ENCODE measurements at regions not wholly inside any gene's neighbourhood (a gene's known extent, or its start where the extent isn't known, plus 50 kb on each side); places are given as distances from the start of the nearest gene placed in this dataset.

- Histone ChIP-seq H3K4me3 (ENCODE audit: low read depth in 1 of 5, low read length in 5 of 5) (no peak overlapping the region), H3K9me3 (ENCODE audit: control insufficient read depth in 5 of 5, low read length in 5 of 5) (no peaks in the 10 kb centered on the region)
Observed at GRCh38 chr7:52540041-52540440, 495.4 kb upstream of the POM121L12 start.

DNA sequence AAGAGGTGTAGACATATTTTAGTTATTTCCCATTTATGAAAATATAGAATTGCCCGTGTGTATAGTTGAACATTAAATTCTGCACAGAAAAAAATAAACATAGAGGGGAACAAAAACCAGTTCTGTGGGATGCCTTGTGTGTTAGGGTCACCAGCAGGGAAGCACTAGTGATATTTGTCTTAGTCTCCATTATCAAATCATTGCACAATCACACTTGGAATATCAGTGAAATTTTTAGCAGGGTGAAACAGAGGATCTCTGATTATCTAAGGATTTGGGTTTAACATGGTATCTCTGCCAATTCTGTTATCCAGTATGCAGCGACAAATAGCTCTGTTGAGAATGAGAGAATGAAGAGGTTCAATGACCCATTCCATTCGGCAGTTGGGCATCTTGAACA lies 496.0 kb upstream of the POM121L12 start:
- Histone ChIP-seq H3K27ac (ENCODE audit: low read depth, low read length) (no peak overlapping the region), H3K36me3 (ENCODE audit: control insufficient read depth in 5 of 5, insufficient read depth in 5 of 5, low read length in 5 of 5) (no peaks in the 10 kb centered on the region), H3K27me3 (ENCODE audit: control insufficient read depth in 5 of 5, insufficient read depth in 4 of 5, low read length in 5 of 5) (no peaks in the 10 kb centered on the region), H3K4me3 (ENCODE audit: low read depth in 1 of 5, low read length in 5 of 5) (no peak overlapping the region), H3K9ac (ENCODE audit: low read length in 5 of 5) (no peak overlapping the region), H3K4me1 (ENCODE audit: control insufficient read depth in 5 of 5, insufficient read depth in 5 of 5, low read length in 5 of 5) (no peaks in the 10 kb centered on the region), H3K9me3 (ENCODE audit: control insufficient read depth in 5 of 5, low read length in 5 of 5) (no peaks in the 10 kb centered on the region)

More at GRCh38 chr7:52540041-52540440, 495.4 kb upstream of the POM121L12 start:
- no peaks in the 10 kb centered on the region for H3K36me3 ChIP-seq (ENCODE audit: control insufficient read depth in 5 of 5, insufficient read depth in 5 of 5, low read length in 5 of 5)
- H3K4me1 ChIP-seq (ENCODE audit: control insufficient read depth in 5 of 5, insufficient read depth in 5 of 5, low read length in 5 of 5) = no peaks in the 10 kb centered on the region
- no peak overlapping the region for H3K9ac ChIP-seq (ENCODE audit: low read length in 5 of 5)
- no peaks in the 10 kb centered on the region for H3K27me3 ChIP-seq (ENCODE audit: control insufficient read depth in 5 of 5, insufficient read depth in 4 of 5, low read length in 5 of 5)
- H3K27ac ChIP-seq (ENCODE audit: low read depth, low read length) = no peak overlapping the region

DNA sequence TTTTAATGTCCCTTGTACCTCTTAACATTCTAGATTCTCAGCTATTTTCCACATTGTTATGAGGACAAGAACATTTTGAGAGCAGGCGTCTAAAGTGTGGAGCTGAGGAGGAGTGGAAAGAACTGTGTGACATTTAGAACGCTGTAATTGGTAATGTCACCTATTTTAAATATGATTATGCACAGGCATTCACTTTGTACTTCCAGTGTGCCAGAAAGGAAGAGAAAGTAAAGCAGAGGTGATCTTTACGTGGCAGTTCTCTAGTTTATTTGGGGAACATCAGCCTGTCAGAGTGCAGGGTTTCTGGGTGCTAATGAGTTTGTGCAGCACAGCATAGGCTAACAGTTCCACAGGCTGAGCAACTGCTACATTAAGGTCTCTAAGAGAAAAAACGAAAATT lies 498.4 kb upstream of the POM121L12 start:
- H3K27ac ChIP-seq (ENCODE audit: low read depth, low read length) = no peak overlapping the region
- H3K4me1 ChIP-seq (ENCODE audit: control insufficient read depth in 5 of 5, insufficient read depth in 5 of 5, low read length in 5 of 5) = no peaks in the 10 kb centered on the region
- H3K4me3 ChIP-seq (ENCODE audit: low read depth in 1 of 5, low read length in 5 of 5) = no peak overlapping the region

DNA sequence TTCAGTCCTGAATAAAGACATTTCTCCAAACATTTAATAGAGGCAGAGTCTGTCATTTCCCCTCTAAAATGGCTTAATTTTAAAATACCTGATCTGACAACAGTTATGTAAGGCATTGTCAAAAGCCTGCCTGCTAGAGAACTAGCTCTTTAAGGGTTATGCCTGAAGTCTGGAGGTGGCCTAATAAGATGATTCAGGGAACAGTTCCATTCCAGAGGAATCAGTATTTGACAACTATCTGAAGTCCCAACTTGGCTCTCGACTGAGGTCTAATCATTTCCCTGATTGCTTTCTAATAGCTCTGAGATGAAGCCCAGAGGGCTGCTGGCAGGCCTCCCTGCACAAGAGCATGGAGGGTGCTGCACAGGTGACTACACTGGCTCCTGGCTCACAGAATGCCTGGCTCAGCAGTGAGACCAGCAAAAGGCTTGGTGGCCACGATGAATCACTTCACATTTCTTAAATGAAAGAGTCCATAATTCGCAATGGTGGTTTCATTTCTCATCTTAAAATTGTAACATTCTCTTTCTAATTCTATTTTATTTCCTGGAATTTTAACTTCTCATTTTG lies 509.6 kb upstream of the POM121L12 start:
- no peaks in the 10 kb centered on the region for H3K27me3 ChIP-seq (ENCODE audit: control insufficient read depth in 5 of 5, insufficient read depth in 4 of 5, low read length in 5 of 5)
- H3K27ac ChIP-seq (ENCODE audit: low read depth, low read length) = no peak overlapping the region
- H3K9me3 ChIP-seq (ENCODE audit: control insufficient read depth in 5 of 5, low read length in 5 of 5) = no peaks in the 10 kb centered on the region
- no peaks in the 10 kb centered on the region for H3K4me1 ChIP-seq (ENCODE audit: control insufficient read depth in 5 of 5, insufficient read depth in 5 of 5, low read length in 5 of 5)
- H3K36me3 ChIP-seq (ENCODE audit: control insufficient read depth in 5 of 5, insufficient read depth in 5 of 5, low read length in 5 of 5) = no peaks in the 10 kb centered on the region
- no peak overlapping the region for H3K4me3 ChIP-seq (ENCODE audit: low read depth in 1 of 5, low read length in 5 of 5)
- no peak overlapping the region for H3K9ac ChIP-seq (ENCODE audit: low read length in 5 of 5)

More for the DNA sequence above, 498.4 kb upstream of the POM121L12 start:
- Histone ChIP-seq H3K9ac (ENCODE audit: low read length in 5 of 5) (no peak overlapping the region), H3K27me3 (ENCODE audit: control insufficient read depth in 5 of 5, insufficient read depth in 4 of 5, low read length in 5 of 5) (no peaks in the 10 kb centered on the region), H3K9me3 (ENCODE audit: control insufficient read depth in 5 of 5, low read length in 5 of 5) (peaks cover 0 to 7% (median 5%) of the 10 kb centered on the region in 5 donors), H3K36me3 (ENCODE audit: control insufficient read depth in 5 of 5, insufficient read depth in 5 of 5, low read length in 5 of 5) (no peaks in the 10 kb centered on the region)

DNA sequence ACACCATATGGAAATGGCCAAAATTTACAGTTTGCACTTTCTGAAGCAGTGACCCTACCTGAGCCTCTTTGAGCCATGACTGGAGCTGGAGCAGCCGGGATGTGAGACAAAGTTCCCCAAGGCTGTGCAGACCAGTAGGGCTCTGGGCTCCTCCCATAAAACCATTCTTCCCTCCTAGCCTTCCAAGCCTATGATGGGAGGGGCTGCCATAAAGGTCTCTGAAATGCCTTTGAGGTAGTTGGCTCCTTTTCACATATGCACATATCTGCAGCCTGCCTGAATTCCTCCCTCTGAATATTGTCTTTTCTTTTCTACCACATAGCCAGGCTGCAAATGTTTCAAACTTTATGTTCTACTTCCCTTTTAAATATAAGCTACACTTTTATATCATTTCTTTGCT lies 516.6 kb upstream of the POM121L12 start:
- H3K27ac ChIP-seq (ENCODE audit: low read depth, low read length) = no peak overlapping the region
- H3K27me3 ChIP-seq (ENCODE audit: control insufficient read depth in 5 of 5, insufficient read depth in 4 of 5, low read length in 5 of 5) = no peaks in the 10 kb centered on the region
- no peaks in the 10 kb centered on the region for H3K4me1 ChIP-seq (ENCODE audit: control insufficient read depth in 5 of 5, insufficient read depth in 5 of 5, low read length in 5 of 5)
- no peaks in the 10 kb centered on the region for H3K36me3 ChIP-seq (ENCODE audit: control insufficient read depth in 5 of 5, insufficient read depth in 5 of 5, low read length in 5 of 5)
- no peak overlapping the region for H3K4me3 ChIP-seq (ENCODE audit: low read depth in 1 of 5, low read length in 5 of 5)
- H3K9me3 ChIP-seq (ENCODE audit: control insufficient read depth in 5 of 5, low read length in 5 of 5) = peaks cover 5 to 25% (median 6%) of the 10 kb centered on the region in 5 donors
- no peak overlapping the region for H3K9ac ChIP-seq (ENCODE audit: low read length in 5 of 5)

- no peak overlapping the region for H3K27ac ChIP-seq (ENCODE audit: low read depth, low read length)
- H3K4me1 ChIP-seq (ENCODE audit: control insufficient read depth in 5 of 5, insufficient read depth in 5 of 5, low read length in 5 of 5) = no peaks in the 10 kb centered on the region
- H3K36me3 ChIP-seq (ENCODE audit: control insufficient read depth in 5 of 5, insufficient read depth in 5 of 5, low read length in 5 of 5) = no peaks in the 10 kb centered on the region
- H3K27me3 ChIP-seq (ENCODE audit: control insufficient read depth in 5 of 5, insufficient read depth in 4 of 5, low read length in 5 of 5) = no peaks in the 10 kb centered on the region
- H3K9me3 ChIP-seq (ENCODE audit: control insufficient read depth in 5 of 5, low read length in 5 of 5) = peaks cover 5 to 14% (median 6%) of the 10 kb centered on the region in 5 donors
- no peak overlapping the region for H3K4me3 ChIP-seq (ENCODE audit: low read depth in 1 of 5, low read length in 5 of 5)
- no peak overlapping the region for H3K9ac ChIP-seq (ENCODE audit: low read length in 5 of 5)
Observed at GRCh38 chr7:52512656-52513055, 522.8 kb upstream of the POM121L12 start.

DNA sequence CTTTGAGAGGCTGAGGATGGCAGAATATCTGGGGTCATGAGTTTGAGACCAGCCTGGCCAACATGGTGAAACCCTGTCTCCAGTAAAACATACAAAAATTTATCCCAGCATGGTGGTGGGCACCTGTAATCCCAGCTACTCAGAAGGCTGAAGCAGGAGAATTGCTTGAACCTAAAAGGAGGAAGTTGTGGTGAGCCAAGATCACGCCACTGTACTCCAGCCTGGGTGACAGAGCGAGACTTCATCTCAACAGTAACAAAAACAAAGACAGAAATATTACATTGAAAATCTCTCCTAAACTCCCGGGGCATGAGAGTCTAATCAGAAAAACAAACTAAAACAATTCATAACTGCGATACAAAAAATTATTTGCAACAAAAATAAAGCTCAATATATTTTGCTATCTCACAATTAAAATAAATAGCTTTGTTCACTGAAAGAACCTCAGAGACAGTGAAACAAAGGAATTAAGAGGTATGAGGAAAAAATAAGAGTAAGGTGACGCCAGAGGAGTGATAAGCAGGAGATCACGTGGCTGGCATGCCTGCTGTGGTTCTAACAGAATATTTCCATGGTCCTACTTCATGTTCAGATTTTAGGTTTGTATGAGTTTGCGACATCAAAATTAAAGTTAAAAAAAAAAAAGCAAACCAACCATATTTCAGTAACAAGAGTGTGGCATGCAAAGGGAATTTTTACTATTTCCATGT lies 527.7 kb upstream of the POM121L12 start:
- H3K9me3 ChIP-seq (ENCODE audit: control insufficient read depth in 5 of 5, low read length in 5 of 5) = peaks cover 0 to 2% (median 0%) of the 10 kb centered on the region in 5 donors
- H3K4me3 ChIP-seq (ENCODE audit: low read depth in 1 of 5, low read length in 5 of 5) = no peak overlapping the region
- no peak overlapping the region for H3K9ac ChIP-seq (ENCODE audit: low read length in 5 of 5)
- no peak overlapping the region for H3K27ac ChIP-seq (ENCODE audit: low read depth, low read length)
- no peaks in the 10 kb centered on the region for H3K4me1 ChIP-seq (ENCODE audit: control insufficient read depth in 5 of 5, insufficient read depth in 5 of 5, low read length in 5 of 5)
- H3K27me3 ChIP-seq (ENCODE audit: control insufficient read depth in 5 of 5, insufficient read depth in 4 of 5, low read length in 5 of 5) = no peaks in the 10 kb centered on the region
- H3K36me3 ChIP-seq (ENCODE audit: control insufficient read depth in 5 of 5, insufficient read depth in 5 of 5, low read length in 5 of 5) = no peaks in the 10 kb centered on the region

GRCh38 chr7:52506325-52506724 lies 529.1 kb upstream of the POM121L12 start:
- H3K36me3 ChIP-seq (ENCODE audit: control insufficient read depth in 5 of 5, insufficient read depth in 5 of 5, low read length in 5 of 5) = no peaks in the 10 kb centered on the region
- H3K9ac ChIP-seq (ENCODE audit: low read length in 5 of 5) = no peak overlapping the region
- H3K9me3 ChIP-seq (ENCODE audit: control insufficient read depth in 5 of 5, low read length in 5 of 5) = peaks cover 0 to 2% (median 0%) of the 10 kb centered on the region in 5 donors
- H3K4me3 ChIP-seq (ENCODE audit: low read depth in 1 of 5, low read length in 5 of 5) = no peak overlapping the region
- H3K4me1 ChIP-seq (ENCODE audit: control insufficient read depth in 5 of 5, insufficient read depth in 5 of 5, low read length in 5 of 5) = no peaks in the 10 kb centered on the region
- no peak overlapping the region for H3K27ac ChIP-seq (ENCODE audit: low read depth, low read length)
- no peaks in the 10 kb centered on the region for H3K27me3 ChIP-seq (ENCODE audit: control insufficient read depth in 5 of 5, insufficient read depth in 4 of 5, low read length in 5 of 5)

DNA sequence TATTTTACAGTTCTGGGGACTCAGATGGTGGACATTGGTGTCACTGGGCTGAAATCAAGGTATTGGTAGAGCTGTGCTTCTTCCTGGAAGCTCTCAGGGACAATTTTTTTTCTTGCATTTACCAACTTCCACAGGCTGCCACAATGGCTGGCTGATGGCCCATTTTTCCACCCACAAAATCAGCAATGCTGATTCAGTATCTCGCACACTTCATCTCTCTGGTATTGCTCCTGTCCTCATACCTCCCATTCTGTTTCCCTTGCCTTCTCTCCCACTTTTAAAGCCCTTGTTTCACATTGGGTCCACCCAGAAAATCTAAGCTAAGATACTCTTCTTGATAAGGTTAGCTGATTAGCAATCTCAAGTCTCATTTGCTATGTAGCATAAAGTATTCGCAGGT lies 530.9 kb upstream of the POM121L12 start:
- H3K27me3 ChIP-seq (ENCODE audit: control insufficient read depth in 5 of 5, insufficient read depth in 4 of 5, low read length in 5 of 5) = no peaks in the 10 kb centered on the region
- no peak overlapping the region for H3K27ac ChIP-seq (ENCODE audit: low read depth, low read length)
- H3K36me3 ChIP-seq (ENCODE audit: control insufficient read depth in 5 of 5, insufficient read depth in 5 of 5, low read length in 5 of 5) = no peaks in the 10 kb centered on the region
- H3K9ac ChIP-seq (ENCODE audit: low read length in 5 of 5) = no peak overlapping the region
- no peaks in the 10 kb centered on the region for H3K4me1 ChIP-seq (ENCODE audit: control insufficient read depth in 5 of 5, insufficient read depth in 5 of 5, low read length in 5 of 5)
- H3K9me3 ChIP-seq (ENCODE audit: control insufficient read depth in 5 of 5, low read length in 5 of 5) = peaks cover 0 to 2% (median 0%) of the 10 kb centered on the region in 5 donors
- H3K4me3 ChIP-seq (ENCODE audit: low read depth in 1 of 5, low read length in 5 of 5) = no peak overlapping the region

GRCh38 chr7:52502281-52502680 lies 533.2 kb upstream of the POM121L12 start:
- Histone ChIP-seq H3K9ac (ENCODE audit: low read length in 5 of 5) (no peak overlapping the region), H3K4me3 (ENCODE audit: low read depth in 1 of 5, low read length in 5 of 5) (no peak overlapping the region), H3K4me1 (ENCODE audit: control insufficient read depth in 5 of 5, insufficient read depth in 5 of 5, low read length in 5 of 5) (no peaks in the 10 kb centered on the region), H3K36me3 (ENCODE audit: control insufficient read depth in 5 of 5, insufficient read depth in 5 of 5, low read length in 5 of 5) (no peaks in the 10 kb centered on the region), H3K27me3 (ENCODE audit: control insufficient read depth in 5 of 5, insufficient read depth in 4 of 5, low read length in 5 of 5) (no peaks in the 10 kb centered on the region), H3K9me3 (ENCODE audit: control insufficient read depth in 5 of 5, low read length in 5 of 5) (peaks cover 0 to 2% (median 0%) of the 10 kb centered on the region in 5 donors), H3K27ac (ENCODE audit: low read depth, low read length) (no peak overlapping the region)

All from subcutaneous abdominal adipose tissue (tissue), 5 donors.